CD4-positive, alpha-beta T cell (primary cell): ENCODE measurements at regions not wholly inside any gene's neighbourhood (a gene's known extent, or its start where the extent isn't known, plus 50 kb on each side); places are given as distances from the start of the nearest gene placed in this dataset.

ENCODE experiments used
- ATAC-seq: fragments of 200-7000 bp; cut with Tn5 transposase; one replicate; pipeline ENCODE4 v1.10.0; 2022; ENCODE audit warnings: mild to moderate bottlenecking; ENCODE audit not compliant: poor library complexity
- CTCF ChIA-PET: fragments of 350-600 bp; sonication (Branson Sonifier 250); formaldehyde crosslinking; loops from one replicate; lab custom pipeline; 2021; ENCODE audit warnings: antibody characterized with exemption, inconsistent platforms; lab: Charles Lee
- POLR2A ChIA-PET: fragments of 350-600 bp; sonication (Branson Sonifier 250); formaldehyde crosslinking; loops from one replicate; lab custom pipeline; 2021; ENCODE audit warnings: antibody characterized with exemption, inconsistent platforms; lab: Charles Lee
- DNase-seq, 14 experiments: peaks; one replicate each; pipeline ENCODE4 v3.0.0-alpha.2; 2013 to 2020; ENCODE audit warnings: mixed read lengths in 2 of 14
- H3K27ac ChIP-seq, 2 donors: one replicate each; pipeline versions ENCODE4 v1.5.1 to v1.7.0; 2013; ENCODE audit warnings: low read length in 2 of 2, low read depth in 1 of 2, mild to moderate bottlenecking in 1 of 2
- H3K27me3 ChIP-seq, 2 experiments: 1 replicate in 1 of 2; 2 replicates in 1 of 2; pipeline versions ENCODE4 v1.6.1 to v1.7.0; 2013; ENCODE audit warnings: low read length in 2 of 2, control low read depth in 1 of 2, mild to moderate bottlenecking in 1 of 2, moderate library complexity in 1 of 2; ENCODE audit not compliant: insufficient read depth in 2 of 2, control insufficient read depth in 1 of 2
- H3K36me3 ChIP-seq: one replicate; pipeline ENCODE4 v1.6.1; 2013; ENCODE audit warnings: low read length, control low read depth; ENCODE audit not compliant: insufficient read depth
- H3K4me1 ChIP-seq: one replicate; pipeline ENCODE4 v1.6.1; 2013; ENCODE audit warnings: low read length, control low read depth; ENCODE audit not compliant: insufficient read depth
- H3K4me3 ChIP-seq: one replicate; pipeline ENCODE4 v1.5.1; 2013; ENCODE audit warnings: mild to moderate bottlenecking, low read length, moderate library complexity
- H3K9me3 ChIP-seq, 2 experiments: 1 replicate in 1 of 2; 2 replicates in 1 of 2; pipeline versions ENCODE4 v1.6.1 to v1.7.0; 2013; ENCODE audit warnings: low read length in 2 of 2, mild to moderate bottlenecking in 2 of 2, control low read depth in 1 of 2, moderate library complexity in 1 of 2; ENCODE audit not compliant: control insufficient read depth in 1 of 2, insufficient read depth in 1 of 2
- H3K27ac Mint-ChIP-seq: one replicate; pipeline ENCODE4 v1.8.0; 2020; ENCODE audit warnings: mixed read lengths
- H3K27me3 Mint-ChIP-seq: one replicate; pipeline ENCODE4 v1.8.0; 2021; ENCODE audit warnings: mixed read lengths
- H3K36me3 Mint-ChIP-seq: one replicate; pipeline ENCODE4 v1.8.0; 2021; ENCODE audit warnings: low read depth, mixed read lengths
- H3K4me1 Mint-ChIP-seq: one replicate; pipeline ENCODE4 v1.8.0; 2021; ENCODE audit warnings: low read depth, mixed read lengths
- H3K4me3 Mint-ChIP-seq: one replicate; pipeline ENCODE4 v1.8.0; 2020; ENCODE audit warnings: mild to moderate bottlenecking, mixed read lengths
- H3K9me3 Mint-ChIP-seq: one replicate; pipeline ENCODE4 v1.8.0; 2020; ENCODE audit warnings: mixed read lengths
- intact Hi-C, 2 experiments: fragments of 100-400 bp; cut with DNase I in 1 of 2; cut with micrococcal nuclease in 1 of 2; formaldehyde crosslinking; loops; one replicate each; pipeline versions ENCODE4 v1.15.1 to v1.9.0; 2023 to 2025; cut with DNase I, micrococcal nuclease
- TF ChIP-seq, protein P1 (sequence below): fragments of 200-600 bp; IDR thresholded peaks from one replicate; pipeline ENCODE4 v1.8.0; 2022; ENCODE audit warnings: antibody characterized with exemption, mild to moderate bottlenecking

GRCh38 chr6:134446896-134447295 lies 129.0 kb upstream of the SGK1 start:
- intact Hi-C loops, result no loop called here
- Histone ChIP-seq H3K4me3 (no peak overlapping the region), H3K27ac (no peak overlapping the region), H3K9me3 (no peaks in the 10 kb centered on the region), H3K27me3 (no peaks in the 10 kb centered on the region), H3K36me3 (no peaks in the 10 kb centered on the region), H3K4me1 (no peaks in the 10 kb centered on the region)
- DNase-seq (no peak), ATAC-seq (no peak)
- Mint-ChIP-seq H3K4me1 (no peaks in the 10 kb centered on the region), H3K4me3 (no peak overlapping the region), H3K27ac (no peak overlapping the region), H3K27me3 (no peaks in the 10 kb centered on the region), H3K36me3 (no peaks in the 10 kb centered on the region), H3K9me3 (no peaks in the 10 kb centered on the region)
- TF ChIP-seq, protein P1, sequence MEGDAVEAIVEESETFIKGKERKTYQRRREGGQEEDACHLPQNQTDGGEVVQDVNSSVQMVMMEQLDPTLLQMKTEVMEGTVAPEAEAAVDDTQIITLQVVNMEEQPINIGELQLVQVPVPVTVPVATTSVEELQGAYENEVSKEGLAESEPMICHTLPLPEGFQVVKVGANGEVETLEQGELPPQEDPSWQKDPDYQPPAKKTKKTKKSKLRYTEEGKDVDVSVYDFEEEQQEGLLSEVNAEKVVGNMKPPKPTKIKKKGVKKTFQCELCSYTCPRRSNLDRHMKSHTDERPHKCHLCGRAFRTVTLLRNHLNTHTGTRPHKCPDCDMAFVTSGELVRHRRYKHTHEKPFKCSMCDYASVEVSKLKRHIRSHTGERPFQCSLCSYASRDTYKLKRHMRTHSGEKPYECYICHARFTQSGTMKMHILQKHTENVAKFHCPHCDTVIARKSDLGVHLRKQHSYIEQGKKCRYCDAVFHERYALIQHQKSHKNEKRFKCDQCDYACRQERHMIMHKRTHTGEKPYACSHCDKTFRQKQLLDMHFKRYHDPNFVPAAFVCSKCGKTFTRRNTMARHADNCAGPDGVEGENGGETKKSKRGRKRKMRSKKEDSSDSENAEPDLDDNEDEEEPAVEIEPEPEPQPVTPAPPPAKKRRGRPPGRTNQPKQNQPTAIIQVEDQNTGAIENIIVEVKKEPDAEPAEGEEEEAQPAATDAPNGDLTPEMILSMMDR, result no peak
- ChIA-PET POLR2A (no interaction called here), CTCF (no interaction called here)

- Mint-ChIP-seq H3K27me3 (no peaks in the 10 kb centered on the region), H3K9me3 (no peaks in the 10 kb centered on the region), H3K36me3 (no peaks in the 10 kb centered on the region), H3K4me3 (no peak overlapping the region), H3K27ac (no peak overlapping the region), H3K4me1 (no peaks in the 10 kb centered on the region)
- Histone ChIP-seq H3K4me1 (no peaks in the 10 kb centered on the region), H3K9me3 (no peaks in the 10 kb centered on the region), H3K27ac (no peak overlapping the region), H3K4me3 (no peak overlapping the region), H3K27me3 (no peaks in the 10 kb centered on the region), H3K36me3 (no peaks in the 10 kb centered on the region)
- intact Hi-C loops, result no loop called here
- ChIA-PET POLR2A (no interaction called here), CTCF (no interaction called here)
- DNase-seq (no peak), ATAC-seq (no peak)
- TF ChIP-seq, protein P1, result no peak
Measured at GRCh38 chr6:134446218-134446848, 128.4 kb upstream of the SGK1 start.

DNA sequence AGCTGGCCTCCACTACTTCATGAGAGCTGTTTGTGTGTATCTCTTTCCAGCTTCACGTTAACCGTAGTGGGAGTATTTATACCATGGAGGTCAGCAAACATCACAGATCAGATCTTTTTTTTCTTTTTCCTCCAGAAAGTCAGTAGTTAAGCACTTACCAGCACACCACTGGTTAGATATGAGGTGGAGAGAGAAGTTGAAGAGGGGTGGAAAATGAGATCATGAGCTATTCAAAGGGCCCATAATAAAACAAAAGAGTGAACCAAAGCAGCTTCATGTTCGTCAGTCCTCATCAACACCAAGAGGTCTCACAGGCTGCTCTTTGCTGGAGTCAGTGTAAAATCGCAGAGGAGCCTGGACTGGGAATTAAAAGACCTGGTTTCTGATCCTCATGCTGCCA lies 125.1 kb upstream of the SGK1 start:
- Mint-ChIP-seq H3K4me3 (no peak overlapping the region), H3K27ac (no peak overlapping the region), H3K4me1 (no peaks in the 10 kb centered on the region), H3K36me3 (no peaks in the 10 kb centered on the region), H3K27me3 (no peaks in the 10 kb centered on the region), H3K9me3 (no peaks in the 10 kb centered on the region)
- TF ChIP-seq, protein P1, result no peak
- Histone ChIP-seq H3K27me3 (no peaks in the 10 kb centered on the region), H3K9me3 (no peaks in the 10 kb centered on the region), H3K36me3 (no peaks in the 10 kb centered on the region), H3K27ac (no peak overlapping the region), H3K4me1 (no peaks in the 10 kb centered on the region), H3K4me3 (no peak overlapping the region)
- no peak for ATAC-seq
- POLR2A ChIA-PET, result no interaction called here
- DNase-seq, result no peak
- intact Hi-C loops, result loop anchor here in 1 of 2 experiments (5.0 kb wide), 1 partner anchor 261 kb away; no protein-coding TSS in a partner anchor
- CTCF ChIA-PET, result interaction anchor here (1.1 kb wide), 1 partner anchor 70 kb away, joined by 3 read pairs; no protein-coding TSS in a partner anchor
